Peyer's patch (tissue), 4 donors: ENCODE measurements at regions not wholly inside any gene's neighbourhood (a gene's known extent, or its start where the extent isn't known, plus 50 kb on each side); places are given as distances from the start of the nearest gene placed in this dataset.

ENCODE experiments used
- CTCF ChIP-seq, 6 experiments: fragments of 450-650 bp in 4 of 6; fragments of 200-600 bp in 2 of 6; sonication (generic) in 1 of 6; IDR thresholded peaks; one replicate each; pipeline ENCODE4 v1.5.1; 2017 to 2019; ENCODE audit warnings: antibody characterized with exemption in 6 of 6, mild to moderate bottlenecking in 3 of 6, moderate library complexity in 1 of 6
- POLR2A ChIP-seq, 2 donors: fragments of 450-650 bp; IDR thresholded peaks; one replicate each; pipeline ENCODE4 v1.5.1; 2017; ENCODE audit warnings: antibody characterized with exemption in 2 of 2, mild to moderate bottlenecking in 2 of 2, moderate library complexity in 2 of 2

GRCh38 chr4:111946800-111947199 lies 198.5 kb upstream of the FAM241A start:
- TF ChIP-seq CTCF (IDR thresholded peaks at IDR 0.05) (no peak), POLR2A (IDR thresholded peaks at IDR 0.05) (no peak)
